Activated CD8-positive, alpha-beta T cell treated with anti-CD3 and anti-CD28 coated beads for 36 hours (primary cell): ENCODE measurements at regions not wholly inside any gene's neighbourhood (a gene's known extent, or its start where the extent isn't known, plus 50 kb on each side); places are given as distances from the start of the nearest gene placed in this dataset.

Source experiments
- ATAC-seq: fragments of 200-7000 bp; cut with Tn5 transposase; one replicate; pipeline ENCODE4 v1.10.0; 2021; ENCODE audit warnings: mild to moderate bottlenecking, moderate library complexity
- CTCF ChIA-PET: fragments of 350-600 bp; sonication (Branson Sonifier 250); formaldehyde crosslinking; loops from one replicate; lab custom pipeline; 2021; ENCODE audit warnings: antibody characterized with exemption; lab: Charles Lee
- POLR2A ChIA-PET: fragments of 350-600 bp; sonication (Branson Sonifier 250); formaldehyde crosslinking; loops from one replicate; lab custom pipeline; 2021; ENCODE audit warnings: antibody characterized with exemption; lab: Charles Lee
- DNase-seq: peaks from one replicate; pipeline ENCODE4 v3.0.0-alpha.2; 2020
- H3K27ac Mint-ChIP-seq: one replicate; pipeline ENCODE4 v1.8.0; 2021; ENCODE audit warnings: mild to moderate bottlenecking, mixed read lengths
- H3K27me3 Mint-ChIP-seq: one replicate; pipeline ENCODE4 v1.8.0; 2021; ENCODE audit warnings: mixed read lengths
- H3K36me3 Mint-ChIP-seq: one replicate; pipeline ENCODE4 v1.8.0; 2021; ENCODE audit warnings: low read depth, mixed read lengths
- H3K4me1 Mint-ChIP-seq: one replicate; pipeline ENCODE4 v1.8.0; 2021; ENCODE audit warnings: low read depth, mixed read lengths
- H3K4me3 Mint-ChIP-seq: one replicate; pipeline ENCODE4 v1.8.0; 2021; ENCODE audit warnings: mild to moderate bottlenecking, moderate library complexity, mixed read lengths
- H3K9me3 Mint-ChIP-seq: one replicate; pipeline ENCODE4 v1.8.0; 2021; ENCODE audit warnings: mixed read lengths
- intact Hi-C: fragments of 100-400 bp; cut with micrococcal nuclease; formaldehyde crosslinking; loops from one replicate; pipeline ENCODE4 v1.10.0; 2022
- TF ChIP-seq, protein P1 (sequence below): fragments of 200-600 bp; IDR thresholded peaks from one replicate; pipeline ENCODE4 v1.8.0; 2022; ENCODE audit warnings: antibody characterized with exemption, mild to moderate bottlenecking

DNA sequence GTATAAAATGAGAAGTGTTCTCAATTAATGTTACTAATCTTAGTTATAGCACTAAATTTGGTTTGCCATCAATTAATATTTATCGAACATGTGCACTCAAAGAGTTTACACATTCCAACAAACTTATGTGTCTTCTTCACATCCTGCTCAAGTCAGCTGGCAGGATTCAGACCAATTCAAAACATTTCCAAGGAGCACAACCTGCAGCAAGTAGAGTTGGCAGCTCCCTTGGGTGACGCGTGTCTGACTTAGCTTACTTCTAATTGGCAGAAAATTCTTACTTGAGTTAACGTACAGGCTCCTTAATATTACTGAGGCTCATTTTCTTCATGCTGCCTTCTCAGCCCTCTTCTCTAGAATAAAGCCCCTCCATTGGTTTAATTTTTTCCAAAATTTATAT, 110.4 kb upstream of the PFN2 start:
- ChIA-PET CTCF (no interaction called here), POLR2A (no interaction called here)
- intact Hi-C loops, result no loop called here
- Mint-ChIP-seq H3K36me3 (no peaks in the 10 kb centered on the region), H3K4me1 (peaks cover 8% of the 10 kb centered on the region), H3K27me3 (peaks cover 3% of the 10 kb centered on the region), H3K27ac (no peak overlapping the region), H3K4me3 (no peak overlapping the region), H3K9me3 (no peaks in the 10 kb centered on the region)
- DNase-seq (no peak), ATAC-seq (no peak)
- TF ChIP-seq, protein P1, sequence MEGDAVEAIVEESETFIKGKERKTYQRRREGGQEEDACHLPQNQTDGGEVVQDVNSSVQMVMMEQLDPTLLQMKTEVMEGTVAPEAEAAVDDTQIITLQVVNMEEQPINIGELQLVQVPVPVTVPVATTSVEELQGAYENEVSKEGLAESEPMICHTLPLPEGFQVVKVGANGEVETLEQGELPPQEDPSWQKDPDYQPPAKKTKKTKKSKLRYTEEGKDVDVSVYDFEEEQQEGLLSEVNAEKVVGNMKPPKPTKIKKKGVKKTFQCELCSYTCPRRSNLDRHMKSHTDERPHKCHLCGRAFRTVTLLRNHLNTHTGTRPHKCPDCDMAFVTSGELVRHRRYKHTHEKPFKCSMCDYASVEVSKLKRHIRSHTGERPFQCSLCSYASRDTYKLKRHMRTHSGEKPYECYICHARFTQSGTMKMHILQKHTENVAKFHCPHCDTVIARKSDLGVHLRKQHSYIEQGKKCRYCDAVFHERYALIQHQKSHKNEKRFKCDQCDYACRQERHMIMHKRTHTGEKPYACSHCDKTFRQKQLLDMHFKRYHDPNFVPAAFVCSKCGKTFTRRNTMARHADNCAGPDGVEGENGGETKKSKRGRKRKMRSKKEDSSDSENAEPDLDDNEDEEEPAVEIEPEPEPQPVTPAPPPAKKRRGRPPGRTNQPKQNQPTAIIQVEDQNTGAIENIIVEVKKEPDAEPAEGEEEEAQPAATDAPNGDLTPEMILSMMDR, result no peak

- TF ChIP-seq, protein P1, result no peak
- no peak for DNase-seq
- intact Hi-C loops, result no loop called here
- ChIA-PET POLR2A (no interaction called here), CTCF (no interaction called here)
- H3K27ac Mint-ChIP-seq, result no peak overlapping the region
- peaks cover 8% of the 10 kb centered on the region for H3K4me1 Mint-ChIP-seq
- no peaks in the 10 kb centered on the region for H3K9me3 Mint-ChIP-seq
- H3K27me3 Mint-ChIP-seq, result peaks cover 3% of the 10 kb centered on the region
- H3K36me3 Mint-ChIP-seq, result no peaks in the 10 kb centered on the region
- no peak for ATAC-seq
- no peak overlapping the region for H3K4me3 Mint-ChIP-seq
These were observed 109.5 kb upstream of the PFN2 start for GRCh38 chr3:150080058-150080730.

- TF ChIP-seq, protein P1, result no peak
- ChIA-PET POLR2A (no interaction called here), CTCF (interaction anchor here (0.6 kb wide), 1 partner anchor 624 kb away, joined by 3 read pairs; no protein-coding TSS in a partner anchor)
- peaks cover 8% of the 10 kb centered on the region for H3K4me1 Mint-ChIP-seq
- DNase-seq (no peak), ATAC-seq (no peak)
- H3K27ac Mint-ChIP-seq, result no peak overlapping the region
- no peaks in the 10 kb centered on the region for H3K9me3 Mint-ChIP-seq
- intact Hi-C loops, result no loop called here
- H3K4me3 Mint-ChIP-seq, result no peak overlapping the region
- H3K36me3 Mint-ChIP-seq, result no peaks in the 10 kb centered on the region
- H3K27me3 Mint-ChIP-seq, result peaks cover 6% of the 10 kb centered on the region
These were observed 108.5 kb upstream of the PFN2 start for GRCh38 chr3:150079029-150079739.

- no peaks in the 10 kb centered on the region for H3K36me3 Mint-ChIP-seq
- H3K4me3 Mint-ChIP-seq, result no peak overlapping the region
- DNase-seq (peak; percentile 6), ATAC-seq (peak; percentile 34)
- no peak overlapping the region for H3K27ac Mint-ChIP-seq
- TF ChIP-seq, protein P1, result no peak
- H3K27me3 Mint-ChIP-seq, result peaks cover 15% of the 10 kb centered on the region
- POLR2A ChIA-PET, result no interaction called here
- CTCF ChIA-PET, result no interaction called here
- no peaks in the 10 kb centered on the region for H3K9me3 Mint-ChIP-seq
- H3K4me1 Mint-ChIP-seq, result peaks cover 8% of the 10 kb centered on the region
- intact Hi-C loops, result no loop called here
These were observed 107.0 kb upstream of the PFN2 start for GRCh38 chr3:150077581-150078247.

DNA sequence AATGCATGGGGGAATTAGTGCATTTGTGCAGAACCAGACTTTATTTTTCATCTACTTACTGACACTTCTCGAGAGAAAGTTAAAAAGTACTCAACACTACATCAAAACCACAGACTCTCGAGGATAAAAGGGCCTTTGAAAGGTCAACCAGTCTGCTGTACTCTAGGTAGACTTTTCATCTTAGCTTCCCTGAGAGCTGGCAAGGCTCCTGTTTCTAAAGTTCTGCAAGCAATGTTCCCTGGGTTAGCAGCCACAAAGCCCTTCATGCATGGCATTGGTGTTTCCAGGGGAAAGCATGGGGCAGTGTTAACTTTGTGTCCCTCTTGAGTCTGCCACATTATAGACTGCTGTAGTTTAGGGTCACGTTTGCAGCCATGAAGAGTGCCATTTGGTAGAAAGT, 106.4 kb upstream of the PFN2 start:
- Mint-ChIP-seq H3K36me3 (no peaks in the 10 kb centered on the region), H3K27me3 (peaks cover 20% of the 10 kb centered on the region), H3K4me1 (peaks cover 8% of the 10 kb centered on the region), H3K9me3 (no peaks in the 10 kb centered on the region), H3K4me3 (no peak overlapping the region), H3K27ac (no peak overlapping the region)
- no peak for ATAC-seq
- intact Hi-C loops, result no loop called here
- TF ChIP-seq, protein P1, result no peak
- CTCF ChIA-PET, result no interaction called here
- no peak for DNase-seq
- POLR2A ChIA-PET, result interaction anchor here (0.6 kb wide), 1 partner anchor 25 kb away, joined by 3 read pairs; no protein-coding TSS in a partner anchor
